ENCODE measurements at regions not wholly inside any gene's neighbourhood (a gene's known extent, or its start where the extent isn't known, plus 50 kb on each side); places are given as distances from the start of the nearest gene placed in this dataset.
"Not testable (repeated sequence)": the region's sequence is repeated elsewhere in the genome, so short reads cannot be mapped to it uniquely, and the experiment has no call there.

DNA sequence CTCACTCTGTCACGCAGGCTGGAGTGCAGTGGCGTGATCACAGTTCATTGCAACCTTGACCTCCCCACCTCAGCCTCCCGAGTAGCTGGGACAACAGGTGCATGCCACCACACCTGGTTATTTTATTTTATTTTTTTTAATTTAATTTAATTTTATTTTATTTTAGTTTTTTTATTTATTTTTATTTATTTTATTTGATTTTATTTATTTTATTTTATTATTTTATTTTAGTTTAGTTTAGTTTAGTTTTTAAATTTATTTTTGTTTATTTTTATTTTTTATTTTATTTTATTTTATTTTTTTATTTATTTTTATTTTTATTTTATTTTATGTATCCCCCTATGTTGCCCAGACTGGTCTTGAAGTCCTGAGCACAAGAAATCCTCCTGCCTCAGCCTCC is 202.3 kb upstream of the SLCO3A1 start:
- ChIA-PET CTCF (ENCODE audit: partially characterized antibody) (interaction anchor here (1.5 kb wide), 1 partner anchor 10 kb away, joined by 4 read pairs; no protein-coding TSS in a partner anchor), POLR2A (ENCODE audit: partially characterized antibody) (no interaction called here)
- H3K4me1 ChIP-seq (ENCODE audit: insufficient read depth, low read length), result no peaks in the 10 kb centered on the region
- Mint-ChIP-seq H3K4me3 (no peak overlapping the region), H3K4me1 (peaks cover 0 to 11% (median 7%) of the 10 kb centered on the region in 4 donors), H3K27me3 (peaks cover 15 to 24% of the 10 kb centered on the region in 2 donors), H3K36me3 (no peaks in the 10 kb centered on the region), H3K27ac (no peak overlapping the region), H3K9me3 (peaks cover 0 to 5% (median 0%) of the 10 kb centered on the region in 8 donors)
- H3K36me3 ChIP-seq (ENCODE audit: insufficient read depth, low read length), result no peaks in the 10 kb centered on the region
- intact Hi-C loops (cut with micrococcal nuclease), result no loop called here
- H3K27me3 ChIP-seq (ENCODE audit: insufficient read depth, low read length), result peaks cover 5% of the 10 kb centered on the region
- no peak overlapping the region for H3K27ac ChIP-seq (ENCODE audit: low read depth, low read length)
- H3K9me3 ChIP-seq (ENCODE audit: control insufficient read depth in 1 of 2, low read length in 2 of 2), result no peaks in the 10 kb centered on the region
- H3K4me3 ChIP-seq (ENCODE audit: low read length in 2 of 2), result no peak overlapping the region
- no peak for DNase-seq

DNA sequence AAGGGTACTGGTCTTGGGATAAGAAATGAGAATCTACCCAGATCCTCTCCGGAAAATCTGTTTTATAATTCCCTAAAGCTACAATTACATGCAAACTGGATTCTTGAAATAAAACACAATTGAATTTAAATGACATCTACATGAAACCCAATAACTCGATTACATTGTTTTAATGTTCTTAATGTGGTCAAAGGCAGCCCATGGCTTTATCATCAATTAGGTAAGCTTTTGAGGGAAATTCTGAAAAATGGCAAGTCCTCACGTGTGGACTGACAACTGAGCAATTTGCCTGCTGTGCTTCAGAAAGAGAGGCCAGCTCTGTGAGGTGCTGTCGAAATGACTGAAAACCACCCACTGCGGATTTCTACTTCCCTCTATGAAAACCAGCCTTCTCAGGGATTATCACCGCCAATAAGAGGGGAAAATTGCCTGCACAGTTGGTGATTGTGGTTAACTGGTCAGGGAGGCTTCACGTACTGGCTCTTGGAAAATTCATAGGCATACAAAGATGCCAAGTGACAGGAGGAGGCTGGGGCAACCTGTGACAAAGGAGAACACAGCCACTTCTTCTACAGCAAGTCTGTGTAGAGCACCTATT is 200.8 kb upstream of the SLCO3A1 start:
- Mint-ChIP-seq H3K27ac (no peak overlapping the region), H3K4me3 (no peak overlapping the region), H3K36me3 (no peaks in the 10 kb centered on the region), H3K4me1 (peaks cover 1 to 14% (median 7%) of the 10 kb centered on the region in 4 donors), H3K9me3 (peaks cover 0 to 5% (median 0%) of the 10 kb centered on the region in 8 donors), H3K27me3 (peaks cover 19 to 28% of the 10 kb centered on the region in 2 donors)
- Histone ChIP-seq H3K36me3 (ENCODE audit: insufficient read depth, low read length) (no peaks in the 10 kb centered on the region), H3K9me3 (ENCODE audit: control insufficient read depth in 1 of 2, low read length in 2 of 2) (no peaks in the 10 kb centered on the region), H3K27me3 (ENCODE audit: insufficient read depth, low read length) (peaks cover 5% of the 10 kb centered on the region), H3K4me3 (ENCODE audit: low read length in 2 of 2) (no peak overlapping the region), H3K4me1 (ENCODE audit: insufficient read depth, low read length) (no peaks in the 10 kb centered on the region), H3K27ac (ENCODE audit: low read depth, low read length) (no peak overlapping the region)
- DNase-seq, result no peak
- POLR2A ChIA-PET (ENCODE audit: partially characterized antibody), result no interaction called here
- CTCF ChIA-PET (ENCODE audit: partially characterized antibody), result no interaction called here
- intact Hi-C loops (cut with micrococcal nuclease), result no loop called here

DNA sequence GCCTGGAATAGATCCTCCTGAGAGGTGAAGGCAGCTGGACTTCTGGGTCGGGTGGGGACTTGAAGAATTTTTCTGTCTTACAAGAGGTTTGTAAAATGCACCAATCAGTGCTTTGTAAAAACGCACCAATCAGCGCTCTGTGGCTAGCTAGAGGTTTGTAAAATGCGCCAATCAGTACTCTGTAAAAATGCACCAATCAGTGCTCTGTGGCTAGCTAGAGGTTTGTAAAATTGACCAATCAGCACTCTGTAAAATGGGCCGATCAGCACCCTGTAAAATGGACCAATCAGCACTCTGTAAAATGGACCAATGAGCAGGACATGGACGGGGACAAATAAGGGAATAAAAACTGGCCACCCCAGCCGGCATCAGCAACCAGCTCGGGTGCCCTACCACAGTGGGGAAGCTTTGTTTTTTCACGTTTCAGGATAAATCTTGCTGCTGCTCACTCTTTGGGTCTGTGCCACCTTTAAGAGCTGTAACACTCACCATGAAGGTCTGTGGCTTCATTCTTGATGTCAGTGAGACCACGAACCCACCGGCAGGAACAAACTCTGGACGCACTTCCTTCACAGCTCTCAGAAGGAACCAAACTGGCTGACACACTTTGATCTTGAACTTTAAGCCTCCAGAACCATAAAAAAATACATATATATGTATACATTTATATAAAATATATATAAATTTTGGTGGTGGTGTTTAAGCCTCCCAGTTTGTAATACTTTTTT is 197.8 kb upstream of the SLCO3A1 start:
- peaks cover 11% of the 10 kb centered on the region for H3K4me1 ChIP-seq (ENCODE audit: insufficient read depth, low read length)
- H3K4me3 ChIP-seq (ENCODE audit: low read length in 2 of 2); H3K9me3 Mint-ChIP-seq; H3K36me3 ChIP-seq (ENCODE audit: insufficient read depth, low read length); H3K27ac ChIP-seq (ENCODE audit: low read depth, low read length); intact Hi-C loops (cut with micrococcal nuclease); POLR2A ChIA-PET (ENCODE audit: partially characterized antibody); H3K27me3 ChIP-seq (ENCODE audit: insufficient read depth, low read length); H3K36me3 Mint-ChIP-seq; H3K9me3 ChIP-seq (ENCODE audit: control insufficient read depth in 1 of 2, low read length in 2 of 2): not testable (repeated sequence)
- CTCF ChIA-PET (ENCODE audit: partially characterized antibody), result interaction anchor here (1.2 to 1.3 kb wide), 2 partner anchors 51 to 353 kb away, joined by 3 to 4 read pairs; no protein-coding TSS in a partner anchor
- Mint-ChIP-seq H3K27ac (peak overlapping the region in 1 of 7 donors; percentile 22), H3K27me3 (peaks cover 22 to 33% of the 10 kb centered on the region in 2 donors), H3K4me3 (peak overlapping the region in 2 of 8 donors; percentile 8 to 13), H3K4me1 (peaks cover 6 to 30% (median 16%) of the 10 kb centered on the region in 4 donors)
- peak; percentile 29 to 65 (median 55) for DNase-seq

DNA sequence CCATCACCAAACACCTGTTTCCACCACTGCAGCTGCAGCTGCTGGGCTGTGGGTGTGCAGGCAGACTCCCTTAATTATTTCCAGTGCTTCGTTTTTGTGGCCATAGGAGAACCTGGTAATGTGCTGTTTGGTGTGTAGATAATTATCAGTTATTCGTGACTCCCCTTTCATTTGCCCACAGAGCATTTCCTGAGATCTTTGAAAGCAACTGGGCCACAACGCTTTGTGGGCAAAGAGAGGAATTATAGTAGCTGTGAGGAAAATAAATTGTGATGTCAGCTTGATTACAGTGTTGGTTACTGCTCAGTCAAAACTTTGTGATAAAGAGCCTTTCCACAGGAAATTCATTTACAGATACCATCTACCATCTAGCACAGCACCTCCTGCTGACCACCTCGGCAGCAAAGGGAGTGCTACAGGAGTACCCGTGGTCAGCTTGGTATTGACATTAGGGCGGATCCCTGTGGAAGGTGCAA is 193.3 kb upstream of the SLCO3A1 start:
- Mint-ChIP-seq H3K4me3 (peak overlapping the region in 2 of 8 donors; percentile 14 to 22), H3K9me3 (peaks cover 0 to 3% (median 0%) of the 10 kb centered on the region in 8 donors), H3K27ac (peak overlapping the region in 1 of 7 donors; percentile 34), H3K27me3 (peaks cover 17 to 21% of the 10 kb centered on the region in 2 donors), H3K4me1 (peaks cover 6 to 34% (median 14%) of the 10 kb centered on the region in 4 donors), H3K36me3 (no peaks in the 10 kb centered on the region)
- Histone ChIP-seq H3K4me1 (ENCODE audit: insufficient read depth, low read length) (peaks cover 11% of the 10 kb centered on the region), H3K27ac (ENCODE audit: low read depth, low read length) (no peak overlapping the region), H3K4me3 (ENCODE audit: low read length in 2 of 2) (no peak overlapping the region), H3K36me3 (ENCODE audit: insufficient read depth, low read length) (no peaks in the 10 kb centered on the region), H3K27me3 (ENCODE audit: insufficient read depth, low read length) (no peaks in the 10 kb centered on the region), H3K9me3 (ENCODE audit: control insufficient read depth in 1 of 2, low read length in 2 of 2) (no peaks in the 10 kb centered on the region)
- CTCF ChIA-PET (ENCODE audit: partially characterized antibody), result no interaction called here
- POLR2A ChIA-PET (ENCODE audit: partially characterized antibody), result interaction anchor here (1.4 kb wide), 1 partner anchor 10 kb away, joined by 3 read pairs; no protein-coding TSS in a partner anchor
- intact Hi-C loops (cut with micrococcal nuclease), result no loop called here
- peak in 4 of 5 donors; percentile 10 to 49 (median 22) for DNase-seq

DNA sequence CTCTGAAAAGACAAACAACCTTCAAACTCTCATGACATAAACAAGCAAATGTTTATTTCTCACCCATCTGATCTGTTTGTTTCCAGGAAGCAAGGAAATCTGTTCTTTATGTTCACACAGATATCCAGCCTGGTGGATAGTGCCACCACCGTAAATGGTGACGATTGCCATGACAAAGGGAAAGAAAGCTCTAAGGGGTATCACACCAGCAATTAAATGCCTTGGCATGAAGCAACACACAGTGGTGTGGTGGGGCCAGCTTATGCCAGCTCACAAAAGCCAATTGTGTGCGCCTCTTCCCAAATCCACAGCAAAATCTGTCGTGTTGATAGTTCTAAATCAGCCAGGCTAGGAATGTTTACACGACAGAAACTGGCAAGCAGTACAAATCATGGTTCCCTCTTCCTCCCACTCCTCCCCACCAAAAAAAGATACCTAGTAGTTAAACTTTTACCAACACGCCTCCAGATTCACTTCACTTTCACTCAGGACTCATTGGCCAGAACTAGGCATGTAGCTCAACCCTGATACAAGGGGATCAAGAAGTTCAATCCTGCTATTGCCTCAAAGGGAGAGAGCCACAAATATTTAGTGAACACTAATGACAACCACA is 189.2 kb upstream of the SLCO3A1 start:
- Mint-ChIP-seq H3K4me1 (peaks cover 4 to 19% (median 8%) of the 10 kb centered on the region in 4 donors), H3K27me3 (peaks cover 3 to 6% of the 10 kb centered on the region in 2 donors), H3K27ac (no peak overlapping the region), H3K4me3 (no peak overlapping the region), H3K36me3 (no peaks in the 10 kb centered on the region), H3K9me3 (no peaks in the 10 kb centered on the region)
- no peak for DNase-seq
- Histone ChIP-seq H3K4me1 (ENCODE audit: insufficient read depth, low read length) (peaks cover 11% of the 10 kb centered on the region), H3K27me3 (ENCODE audit: insufficient read depth, low read length) (no peaks in the 10 kb centered on the region), H3K9me3 (ENCODE audit: control insufficient read depth in 1 of 2, low read length in 2 of 2) (no peaks in the 10 kb centered on the region), H3K4me3 (ENCODE audit: low read length in 2 of 2) (no peak overlapping the region), H3K27ac (ENCODE audit: low read depth, low read length) (no peak overlapping the region), H3K36me3 (ENCODE audit: insufficient read depth, low read length) (no peaks in the 10 kb centered on the region)
- ChIA-PET CTCF (ENCODE audit: partially characterized antibody) (no interaction called here), POLR2A (ENCODE audit: partially characterized antibody) (no interaction called here)
- intact Hi-C loops (cut with micrococcal nuclease), result no loop called here

- H3K27ac Mint-ChIP-seq, result no peak overlapping the region
- H3K4me3 ChIP-seq (ENCODE audit: low read length in 2 of 2), result no peak overlapping the region
- intact Hi-C loops (cut with micrococcal nuclease), result no loop called here
- H3K27ac ChIP-seq (ENCODE audit: low read depth, low read length), result no peak overlapping the region
- H3K27me3 ChIP-seq (ENCODE audit: insufficient read depth, low read length), result no peaks in the 10 kb centered on the region
- no peak for DNase-seq
- no peaks in the 10 kb centered on the region for H3K9me3 Mint-ChIP-seq
- no peak overlapping the region for H3K4me3 Mint-ChIP-seq
- H3K4me1 ChIP-seq (ENCODE audit: insufficient read depth, low read length), result peaks cover 5% of the 10 kb centered on the region
- peaks cover 2 to 10% (median 3%) of the 10 kb centered on the region in 4 donors for H3K4me1 Mint-ChIP-seq
- no peaks in the 10 kb centered on the region for H3K36me3 ChIP-seq (ENCODE audit: insufficient read depth, low read length)
- H3K27me3 Mint-ChIP-seq, result peaks cover 1 to 5% of the 10 kb centered on the region in 2 donors
- H3K9me3 ChIP-seq (ENCODE audit: control insufficient read depth in 1 of 2, low read length in 2 of 2), result no peaks in the 10 kb centered on the region
- CTCF ChIA-PET (ENCODE audit: partially characterized antibody), result no interaction called here
- POLR2A ChIA-PET (ENCODE audit: partially characterized antibody), result no interaction called here
- no peaks in the 10 kb centered on the region for H3K36me3 Mint-ChIP-seq
Measured at GRCh38 chr15:91665212-91665611, 188.3 kb upstream of the SLCO3A1 start.

GRCh38 chr15:91668370-91668769 is 185.1 kb upstream of the SLCO3A1 start:
- POLR2A ChIA-PET (ENCODE audit: partially characterized antibody), result no interaction called here
- H3K36me3 ChIP-seq (ENCODE audit: insufficient read depth, low read length), result no peaks in the 10 kb centered on the region
- Mint-ChIP-seq H3K4me1 (no peaks in the 10 kb centered on the region), H3K9me3 (peaks cover 0 to 10% (median 5%) of the 10 kb centered on the region in 8 donors), H3K27ac (no peak overlapping the region), H3K4me3 (no peak overlapping the region), H3K27me3 (peaks cover 4 to 7% of the 10 kb centered on the region in 2 donors), H3K36me3 (no peaks in the 10 kb centered on the region)
- H3K27me3 ChIP-seq (ENCODE audit: insufficient read depth, low read length), result no peaks in the 10 kb centered on the region
- no peak overlapping the region for H3K4me3 ChIP-seq (ENCODE audit: low read length in 2 of 2)
- no peak overlapping the region for H3K27ac ChIP-seq (ENCODE audit: low read depth, low read length)
- intact Hi-C loops (cut with micrococcal nuclease), result no loop called here
- CTCF ChIA-PET (ENCODE audit: partially characterized antibody), result interaction anchor here (0.7 to 1.1 kb wide), 2 partner anchors 38 to 378 kb away, joined by 3 read pairs; no protein-coding TSS in a partner anchor
- no peaks in the 10 kb centered on the region for H3K9me3 ChIP-seq (ENCODE audit: control insufficient read depth in 1 of 2, low read length in 2 of 2)
- DNase-seq, result no peak
- H3K4me1 ChIP-seq (ENCODE audit: insufficient read depth, low read length), result no peaks in the 10 kb centered on the region

Data from CD4-positive, alpha-beta memory T cell (primary cell).